ENCODE measurements at regions not wholly inside any gene's neighbourhood (a gene's known extent, or its start where the extent isn't known, plus 50 kb on each side); places are given as distances from the start of the nearest gene placed in this dataset.

DNA sequence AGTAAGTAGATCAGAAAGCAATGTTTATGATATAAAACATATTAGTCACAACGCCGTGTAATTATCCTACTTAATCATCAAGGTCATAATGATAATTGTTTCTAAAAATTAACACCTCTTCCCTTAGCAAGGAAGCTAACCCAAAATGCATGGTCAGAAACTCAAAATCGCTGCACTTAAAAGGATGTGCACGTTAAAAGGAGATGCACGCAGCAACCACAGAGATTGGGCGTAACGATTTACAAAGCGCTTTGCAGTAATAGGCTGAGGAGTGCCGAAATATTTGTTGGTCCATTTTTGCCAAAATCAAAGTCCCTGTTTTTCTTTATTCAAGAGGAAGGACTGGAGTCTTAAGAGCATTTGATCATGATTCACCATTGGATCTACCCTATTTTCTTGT, 1077.2 kb downstream of the VRK1 start:
- TF ChIP-seq EZH2 (IDR thresholded peaks at IDR 0.05; ENCODE audit: insufficient read depth, low read length): no peak
- TF ChIP-seq, protein P1, sequence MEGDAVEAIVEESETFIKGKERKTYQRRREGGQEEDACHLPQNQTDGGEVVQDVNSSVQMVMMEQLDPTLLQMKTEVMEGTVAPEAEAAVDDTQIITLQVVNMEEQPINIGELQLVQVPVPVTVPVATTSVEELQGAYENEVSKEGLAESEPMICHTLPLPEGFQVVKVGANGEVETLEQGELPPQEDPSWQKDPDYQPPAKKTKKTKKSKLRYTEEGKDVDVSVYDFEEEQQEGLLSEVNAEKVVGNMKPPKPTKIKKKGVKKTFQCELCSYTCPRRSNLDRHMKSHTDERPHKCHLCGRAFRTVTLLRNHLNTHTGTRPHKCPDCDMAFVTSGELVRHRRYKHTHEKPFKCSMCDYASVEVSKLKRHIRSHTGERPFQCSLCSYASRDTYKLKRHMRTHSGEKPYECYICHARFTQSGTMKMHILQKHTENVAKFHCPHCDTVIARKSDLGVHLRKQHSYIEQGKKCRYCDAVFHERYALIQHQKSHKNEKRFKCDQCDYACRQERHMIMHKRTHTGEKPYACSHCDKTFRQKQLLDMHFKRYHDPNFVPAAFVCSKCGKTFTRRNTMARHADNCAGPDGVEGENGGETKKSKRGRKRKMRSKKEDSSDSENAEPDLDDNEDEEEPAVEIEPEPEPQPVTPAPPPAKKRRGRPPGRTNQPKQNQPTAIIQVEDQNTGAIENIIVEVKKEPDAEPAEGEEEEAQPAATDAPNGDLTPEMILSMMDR (IDR thresholded peaks at IDR 0.05; ENCODE audit: insufficient read depth, low read depth, low read length): no peak

All from astrocyte (in vitro differentiated cells and primary cell).